Cardiac fibroblast (primary cell): ENCODE measurements at regions not wholly inside any gene's neighbourhood (a gene's known extent, or its start where the extent isn't known, plus 50 kb on each side); places are given as distances from the start of the nearest gene placed in this dataset.
A peak's percentile ranks its signal among the peaks of the same experiment; 100 is the strongest.

Source experiments
- DNase-seq, 2 donors: peaks; one replicate each; pipeline versions ENCODE4 v3.0.0 to v3.0.0-alpha.2; 2010; ENCODE audit warnings: low read depth in 2 of 2
- H3K4me3 ChIP-seq, 2 donors: replicated peaks in 1 of 2; 1 replicate in 1 of 2; 2 replicates in 1 of 2; pipeline ENCODE4 v1.5.1; 2011; ENCODE audit warnings: low read depth in 2 of 2, low read length in 2 of 2, mild to moderate bottlenecking in 2 of 2, moderate library complexity in 1 of 2
- CTCF ChIP-seq: IDR thresholded peaks from one replicate; pipeline ENCODE4 v1.5.1; 2011; ENCODE audit warnings: low read depth, mild to moderate bottlenecking, low read length, inconsistent platforms

DNA sequence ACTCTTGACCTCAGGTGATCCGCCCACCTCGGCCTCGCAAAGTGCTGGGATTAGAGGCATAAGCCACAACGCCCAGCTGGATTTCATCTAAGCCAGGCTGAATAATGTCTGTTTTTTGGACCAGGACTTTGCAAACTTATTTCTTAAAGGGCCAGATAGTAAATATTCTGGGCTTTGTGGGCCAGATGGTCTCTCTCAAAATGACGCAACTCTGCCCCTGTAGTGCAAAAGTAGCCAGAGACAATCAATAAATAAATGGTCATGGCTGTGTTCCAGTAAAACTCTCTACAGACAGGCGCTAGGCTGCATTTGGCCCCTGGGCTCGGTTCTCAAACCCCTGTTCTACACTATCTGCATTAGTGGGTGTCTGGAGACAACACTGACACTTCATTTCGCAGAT lies 121.9 kb upstream of the CDH13 start:
- no peak for TF ChIP-seq CTCF
- no peak for DNase-seq
- H3K4me3 ChIP-seq, result no peak overlapping the region

DNA sequence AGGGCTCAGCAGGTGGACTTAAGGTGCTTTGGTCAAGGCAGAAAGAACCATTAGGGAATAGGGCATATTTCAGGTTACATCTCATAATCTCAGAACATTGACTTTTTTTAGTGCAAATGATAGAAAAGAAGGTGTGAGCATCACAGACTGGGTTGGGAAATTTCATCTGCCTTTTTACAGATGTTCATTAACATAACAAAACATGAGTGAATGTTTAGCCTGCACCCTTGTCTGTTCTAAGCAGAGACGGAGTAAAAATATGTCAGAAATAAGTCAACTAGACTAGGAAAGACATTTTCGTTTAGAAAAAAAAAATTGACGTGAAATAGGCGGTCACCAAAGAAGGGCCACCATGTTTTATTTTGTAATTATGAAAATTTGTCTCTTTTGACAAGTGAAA lies 127.5 kb upstream of the CDH13 start:
- TF ChIP-seq CTCF, result no peak
- no peak overlapping the region for H3K4me3 ChIP-seq
- DNase-seq, result no peak

- DNase-seq, result no peak
- no peak overlapping the region for H3K4me3 ChIP-seq
- TF ChIP-seq CTCF, result no peak
These were observed 129.6 kb upstream of the CDH13 start for GRCh38 chr16:82497139-82497538.

DNA sequence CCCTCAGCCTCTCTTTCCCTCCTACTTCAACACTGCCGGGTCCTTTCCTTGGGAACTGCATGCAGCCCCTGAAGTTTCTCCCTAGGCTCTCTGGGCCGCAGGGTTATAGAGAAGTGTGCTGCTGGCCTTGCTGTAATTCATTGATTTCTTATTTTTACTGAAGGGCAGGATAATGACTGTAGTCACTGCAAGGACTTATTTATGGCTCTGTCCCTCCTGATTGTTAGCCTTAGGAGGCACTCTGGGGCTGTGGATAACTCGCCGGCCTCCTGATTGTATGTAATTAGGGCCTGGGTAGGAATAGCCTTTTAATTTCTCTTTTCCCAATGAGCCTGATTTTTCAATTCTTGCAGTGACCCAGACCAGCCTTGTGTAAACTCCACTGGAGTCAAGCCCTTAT lies 138.3 kb upstream of the CDH13 start:
- no peak overlapping the region for H3K4me3 ChIP-seq
- TF ChIP-seq CTCF, result no peak
- no peak for DNase-seq

- H3K4me3 ChIP-seq, result no peak overlapping the region
- no peak for TF ChIP-seq CTCF
- peak in 1 of 2 donors; percentile 19 for DNase-seq
These were observed 145.3 kb upstream of the CDH13 start for GRCh38 chr16:82481455-82481854.

GRCh38 chr16:82476786-82477185 lies 150.0 kb upstream of the CDH13 start:
- H3K4me3 ChIP-seq, result no peak overlapping the region
- DNase-seq, result no peak
- no peak for TF ChIP-seq CTCF

DNA sequence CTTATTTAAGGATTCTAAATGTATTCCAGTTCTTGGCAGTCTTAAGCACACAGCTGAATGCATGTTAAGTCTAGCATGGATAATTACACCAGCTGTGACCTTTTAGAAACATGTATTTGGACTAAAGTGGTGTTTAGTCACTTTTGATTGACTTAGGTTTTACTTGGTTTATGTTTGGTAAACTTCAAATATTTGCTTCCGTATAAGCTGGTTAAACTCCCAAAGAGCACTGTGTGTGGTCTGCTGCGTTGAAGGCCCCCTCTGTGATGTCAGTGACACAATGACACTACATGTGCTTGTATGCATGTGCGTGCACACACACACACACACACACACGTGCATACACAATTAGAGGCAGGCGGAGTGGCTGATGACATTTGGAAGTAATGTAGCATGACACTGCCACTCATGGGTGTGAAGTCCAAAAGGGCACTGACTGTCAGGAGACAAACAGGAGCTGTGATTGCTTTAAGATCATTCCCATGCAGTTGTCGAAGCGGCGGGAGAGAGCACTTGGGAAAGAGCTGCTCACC lies 156.1 kb upstream of the CDH13 start:
- no peak for TF ChIP-seq CTCF
- no peak overlapping the region for H3K4me3 ChIP-seq
- DNase-seq, result no peak
